Testis (tissue), 2 donors: ENCODE measurements at regions not wholly inside any gene's neighbourhood (a gene's known extent, or its start where the extent isn't known, plus 50 kb on each side); places are given as distances from the start of the nearest gene placed in this dataset.
A peak's percentile ranks its signal among the peaks of the same experiment; 100 is the strongest.

Source experiments
- CTCF ChIP-seq, 3 experiments: fragments of 450-650 bp in 2 of 3; fragments of 200-600 bp in 1 of 3; sonication (generic) in 1 of 3; IDR thresholded peaks; one replicate each; pipeline ENCODE4 v1.5.1; 2016 to 2019; ENCODE audit warnings: antibody characterized with exemption in 3 of 3, mild to moderate bottlenecking in 2 of 3, moderate library complexity in 1 of 3
- POLR2A ChIP-seq: fragments of 450-650 bp; IDR thresholded peaks from one replicate; pipeline ENCODE4 v1.6.1; 2017; ENCODE audit warnings: antibody characterized with exemption, mild to moderate bottlenecking, moderate library complexity

DNA sequence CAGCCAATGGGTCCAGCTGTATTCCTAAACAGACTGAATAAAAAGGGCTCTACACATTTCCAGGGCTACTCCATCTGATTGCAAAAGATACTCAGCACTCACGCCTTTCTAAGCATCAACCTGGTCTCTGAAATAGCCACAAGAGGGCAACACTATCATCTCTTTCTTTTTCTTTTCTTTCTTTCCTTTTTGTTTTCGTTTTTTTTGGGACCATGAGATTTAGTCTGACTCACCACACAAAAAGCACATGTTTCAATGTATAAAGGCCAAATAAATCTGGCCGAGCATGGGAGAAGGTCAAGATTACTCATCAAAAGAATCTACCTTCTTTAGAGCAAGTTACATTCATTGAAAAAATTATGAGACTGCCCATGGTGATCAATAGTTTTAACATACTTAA, 805.6 kb upstream of the ARGLU1 start:
- TF ChIP-seq CTCF (IDR thresholded peaks at IDR 0.05) (peak; percentile 24 to 44 (median 30)), POLR2A (no peak)
